SH-SY5Y (cell line): ENCODE measurements at regions not wholly inside any gene's neighbourhood (a gene's known extent, or its start where the extent isn't known, plus 50 kb on each side); places are given as distances from the start of the nearest gene placed in this dataset.

Experiments used
- GATA2 ChIP-seq: IDR thresholded peaks from 2 replicates; pipeline ENCODE4 v1.6.1; 2011; ENCODE audit warnings: mild to moderate bottlenecking, low read depth, low read length
- GATA3 ChIP-seq: IDR thresholded peaks from 2 replicates; pipeline ENCODE4 v1.6.1; 2011; ENCODE audit warnings: low read depth, mild to moderate bottlenecking, low read length, moderate library complexity

DNA sequence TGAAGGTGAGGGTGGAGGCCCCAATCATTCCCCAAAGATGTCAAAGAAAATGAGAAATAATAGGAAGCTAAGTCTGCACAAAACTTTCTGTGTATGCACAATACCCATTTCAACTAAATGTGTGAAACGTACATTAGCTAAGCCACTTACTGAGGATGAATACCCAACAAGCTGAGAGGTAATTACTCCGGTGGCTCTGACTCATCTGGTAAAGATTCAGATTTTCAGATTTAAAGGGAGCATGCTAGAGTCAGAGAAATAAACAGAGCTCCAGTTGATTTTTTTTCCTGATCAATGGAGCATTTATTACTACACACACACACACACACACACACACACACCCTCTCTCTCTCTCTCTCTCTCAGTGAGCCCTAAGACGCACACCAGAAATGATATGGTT is 194.8 kb upstream of the ARGLU1 start:
- TF ChIP-seq GATA3 (no peak), GATA2 (no peak)
